HCT116 (cell line): ENCODE measurements at regions not wholly inside any gene's neighbourhood (a gene's known extent, or its start where the extent isn't known, plus 50 kb on each side); places are given as distances from the start of the nearest gene placed in this dataset.

Experiments used
- ATAC-seq: fragments of 200-7000 bp; cut with Tn5 transposase; 2 replicates; pipeline ENCODE4 v1.9.1; 2020; ENCODE audit warnings: mild to moderate bottlenecking, moderate library complexity
- BruUV-seq: library from RNA; stranded (reverse); fragments of 400-500 nt; replicated peaks from 2 replicates; lab custom pipeline; 2021; lab: Mats Ljungman, UMichigan
- CTCF ChIA-PET: fragments of 300-600 bp; sonication (Branson Sonifier 250); formaldehyde crosslinking; loops from one replicate; lab custom pipeline; 2021; ENCODE audit warnings: antibody characterized with exemption; lab: Charles Lee
- POLR2A ChIA-PET: fragments of 300-600, 350-600 bp; sonication (Branson Sonifier 250); formaldehyde crosslinking; loops from one replicate; lab custom pipeline; 2021; ENCODE audit warnings: antibody characterized with exemption; lab: Charles Lee
- RAD21 ChIA-PET, 2 experiments: fragments of 300-600 bp; sonication (Branson Sonifier 250); formaldehyde crosslinking; loops; one replicate each; lab custom pipeline; 2023; ENCODE audit warnings: low total read pairs in 2 of 2; ENCODE audit not compliant: uncharacterized antibody in 2 of 2, unreplicated experiment in 2 of 2, low non-redundant PET in 1 of 2; lab: Charles Lee
- DNase-seq: peaks from one replicate; pipeline ENCODE4 v3.0.0-alpha.2; 2010; ENCODE audit warnings: low read depth, low spot score
- H2AFZ ChIP-seq: fragments of 200-600 bp; shearing (Covaris generic), sonication (generic); 2 replicates; pipeline ENCODE4 v1.6.1; 2017; ENCODE audit warnings: low read depth, mixed run types, mixed read lengths, antibody characterized with exemption, low read length; ENCODE audit not compliant: poor library complexity, severe bottlenecking
- H3K27ac ChIP-seq: 2 replicates; pipeline ENCODE4 v1.5.1; 2012; ENCODE audit warnings: low read depth, low read length
- H3K27me3 ChIP-seq: fragments of 200-600 bp; sonication (generic); 2 replicates; pipeline ENCODE4 v1.6.1; 2016; ENCODE audit warnings: mixed run types, low read length, mixed read lengths; ENCODE audit not compliant: insufficient read depth
- H3K36me3 ChIP-seq, 2 experiments: fragments of 200-500 bp in 1 of 2; fragments of 200-600 bp in 1 of 2; sonication (Bioruptor generic) in 1 of 2; sonication (generic) in 1 of 2; 2 replicates each; pipeline versions ENCODE4 v1.5.1 to v1.6.1; 2014 to 2016; ENCODE audit warnings: low read length in 2 of 2, inconsistent platforms in 1 of 2, mixed read lengths in 1 of 2, mixed run types in 1 of 2; ENCODE audit not compliant: insufficient read depth in 2 of 2, control insufficient read depth in 1 of 2
- H3K4me1 ChIP-seq, 2 experiments: fragments of 200-600 bp in 1 of 2; sonication (generic) in 1 of 2; 2 replicates each; pipeline versions ENCODE4 v1.5.1 to v1.6.1; 2012 to 2017; ENCODE audit warnings: low read length in 2 of 2, inconsistent platforms in 1 of 2, mild to moderate bottlenecking in 1 of 2, mixed read lengths in 1 of 2, mixed run types in 1 of 2, moderate library complexity in 1 of 2; ENCODE audit not compliant: insufficient read depth in 2 of 2, control insufficient read depth in 1 of 2
- H3K4me2 ChIP-seq: fragments of 200-600 bp; sonication (generic); 2 replicates; pipeline ENCODE4 v1.6.1; 2017; ENCODE audit warnings: mixed run types, low read length, mixed read lengths
- H3K4me3 ChIP-seq, 2 experiments: fragments of 200-600 bp in 1 of 2; sonication (generic) in 1 of 2; replicated peaks in 1 of 2; 2 replicates each; pipeline ENCODE4 v1.5.1; 2011 to 2016; ENCODE audit warnings: low read length in 2 of 2, control low read depth in 1 of 2, low read depth in 1 of 2, mild to moderate bottlenecking in 1 of 2, mixed read lengths in 1 of 2, mixed run types in 1 of 2
- H3K79me2 ChIP-seq: fragments of 200-600 bp; sonication (generic); 2 replicates; pipeline ENCODE4 v1.6.1; 2017; ENCODE audit warnings: mild to moderate bottlenecking, mixed run types, low read length, moderate library complexity, mixed read lengths; ENCODE audit not compliant: insufficient read depth
- H3K9ac ChIP-seq: fragments of 200-600 bp; sonication (generic); 2 replicates; pipeline ENCODE4 v1.6.1; 2016; ENCODE audit warnings: low read length, mixed read lengths
- H3K9me2 ChIP-seq: fragments of 200-600 bp; sonication (generic), shearing (Covaris generic); 2 replicates; pipeline ENCODE4 v1.6.1; 2017; ENCODE audit warnings: mixed run types, mild to moderate bottlenecking, moderate library complexity; ENCODE audit not compliant: insufficient read depth
- H3K9me3 ChIP-seq, 2 experiments: fragments of 200-500 bp in 1 of 2; fragments of 200-600 bp in 1 of 2; sonication (Bioruptor generic) in 1 of 2; sonication (generic) in 1 of 2; 2 replicates each; pipeline ENCODE4 v1.6.1; 2014 to 2017; ENCODE audit warnings: low read length in 2 of 2, mixed read lengths in 2 of 2, inconsistent platforms in 1 of 2, low read depth in 1 of 2, mild to moderate bottlenecking in 1 of 2, mixed run types in 1 of 2, moderate library complexity in 1 of 2; ENCODE audit not compliant: control insufficient read depth in 1 of 2, insufficient read depth in 1 of 2
- H4K20me1 ChIP-seq: fragments of 200-600 bp; sonication (generic), shearing (Covaris generic); 2 replicates; pipeline ENCODE4 v1.6.1; 2017; ENCODE audit warnings: mixed run types, mild to moderate bottlenecking, moderate library complexity; ENCODE audit not compliant: insufficient read depth
- CBX3 ChIP-seq: IDR thresholded peaks from 2 replicates; pipeline ENCODE4 v1.6.1; 2012; ENCODE audit warnings: low read depth
- CEBPB ChIP-seq: IDR thresholded peaks from 2 replicates; pipeline ENCODE4 v1.6.1; 2012; ENCODE audit warnings: low read depth
- EZH2 ChIP-seq: fragments of 200-600 bp; sonication (generic); IDR thresholded peaks from 2 replicates; pipeline ENCODE4 v1.6.1; 2017; ENCODE audit warnings: antibody characterized with exemption, mixed run types
- EZH2phosphoT487 ChIP-seq: fragments of 200-600 bp; IDR thresholded peaks from 2 replicates; pipeline ENCODE4 v1.6.1; 2018; ENCODE audit warnings: antibody characterized with exemption, borderline replicate concordance
- FOSL1 ChIP-seq: IDR thresholded peaks from 2 replicates; pipeline ENCODE4 v1.6.1; 2012; ENCODE audit warnings: low read depth
- JUND ChIP-seq: IDR thresholded peaks from 2 replicates; pipeline ENCODE4 v1.6.1; 2012
- POLR2AphosphoS5 ChIP-seq: IDR thresholded peaks from 2 replicates; pipeline ENCODE4 v1.6.1; 2011; ENCODE audit warnings: mild to moderate bottlenecking, low read depth, low read length, moderate library complexity
- RAD21 ChIP-seq: IDR thresholded peaks from 2 replicates; pipeline ENCODE4 v1.6.1; 2012; ENCODE audit warnings: low read depth, mild to moderate bottlenecking
- SIN3A ChIP-seq: IDR thresholded peaks from 2 replicates; pipeline ENCODE4 v1.6.1; 2012; ENCODE audit warnings: low read depth
- SRF ChIP-seq: IDR thresholded peaks from 2 replicates; pipeline ENCODE4 v1.6.1; 2012; ENCODE audit warnings: low read depth
- TCF7L2 ChIP-seq: IDR thresholded peaks from 2 replicates; pipeline ENCODE4 v1.7.0; 2011; ENCODE audit warnings: borderline replicate concordance, inconsistent platforms; ENCODE audit not compliant: insufficient read depth, insufficient read length; ENCODE audit errors: extremely low read depth
- YY1 ChIP-seq: IDR thresholded peaks from 2 replicates; pipeline ENCODE4 v1.6.1; 2011; ENCODE audit warnings: low read length, low read depth, moderate library complexity, mild to moderate bottlenecking; ENCODE audit not compliant: insufficient replicate concordance; ENCODE audit errors: extremely low read depth
- ZFX ChIP-seq: fragments of 450-650 bp; IDR thresholded peaks from 2 replicates; pipeline ENCODE4 v1.6.1; 2017
- intact Hi-C: fragments of 100-400 bp; cut with micrococcal nuclease; formaldehyde crosslinking; loops from 2 replicates; pipeline ENCODE4 v1.10.0; 2022
- TF ChIP-seq, protein P1 (sequence below): IDR thresholded peaks from 2 replicates; pipeline ENCODE4 v1.6.1; 2012
- TF ChIP-seq, protein P2 (sequence below): IDR thresholded peaks from 2 replicates; pipeline ENCODE4 v1.6.1; 2012; ENCODE audit warnings: low read depth
- TF ChIP-seq, protein P3 (sequence below): IDR thresholded peaks from 2 replicates; pipeline ENCODE4 v1.6.1; 2011; ENCODE audit warnings: mild to moderate bottlenecking, low read length, moderate library complexity; ENCODE audit not compliant: insufficient replicate concordance; ENCODE audit errors: extremely low read depth

DNA sequence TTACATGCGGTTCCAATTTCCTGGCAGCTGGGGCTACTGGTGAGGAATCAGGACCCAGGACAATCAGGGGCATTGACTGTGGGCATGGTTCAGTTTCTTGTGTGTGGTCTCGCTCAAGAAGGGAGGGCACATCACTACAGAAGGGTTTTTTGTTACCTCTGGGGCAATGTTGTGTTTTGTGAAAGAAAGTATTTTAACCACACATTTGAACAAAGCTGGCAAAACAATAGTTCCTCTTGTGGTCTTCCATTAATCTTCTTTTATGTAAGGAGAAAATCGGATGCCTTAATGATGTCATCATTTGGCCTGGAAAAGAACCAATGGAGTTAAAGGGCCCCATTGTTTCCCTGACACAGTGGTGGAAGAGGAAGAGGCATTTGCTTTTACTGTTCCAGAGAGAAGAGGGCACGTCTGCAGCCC is 197.4 kb downstream of the SH3BP4 start:
- no peak for DNase-seq
- ChIA-PET CTCF (no interaction called here), POLR2A (no interaction called here)

More for the DNA sequence above, 197.4 kb downstream of the SH3BP4 start:
- intact Hi-C loops, result no loop called here
- TF ChIP-seq EZH2, result no peak
- no peak for TF ChIP-seq POLR2AphosphoS5
- no peak for TF ChIP-seq CBX3
- TF ChIP-seq, protein P1, sequence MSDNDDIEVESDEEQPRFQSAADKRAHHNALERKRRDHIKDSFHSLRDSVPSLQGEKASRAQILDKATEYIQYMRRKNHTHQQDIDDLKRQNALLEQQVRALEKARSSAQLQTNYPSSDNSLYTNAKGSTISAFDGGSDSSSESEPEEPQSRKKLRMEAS, result no peak
- TF ChIP-seq, protein P2, sequence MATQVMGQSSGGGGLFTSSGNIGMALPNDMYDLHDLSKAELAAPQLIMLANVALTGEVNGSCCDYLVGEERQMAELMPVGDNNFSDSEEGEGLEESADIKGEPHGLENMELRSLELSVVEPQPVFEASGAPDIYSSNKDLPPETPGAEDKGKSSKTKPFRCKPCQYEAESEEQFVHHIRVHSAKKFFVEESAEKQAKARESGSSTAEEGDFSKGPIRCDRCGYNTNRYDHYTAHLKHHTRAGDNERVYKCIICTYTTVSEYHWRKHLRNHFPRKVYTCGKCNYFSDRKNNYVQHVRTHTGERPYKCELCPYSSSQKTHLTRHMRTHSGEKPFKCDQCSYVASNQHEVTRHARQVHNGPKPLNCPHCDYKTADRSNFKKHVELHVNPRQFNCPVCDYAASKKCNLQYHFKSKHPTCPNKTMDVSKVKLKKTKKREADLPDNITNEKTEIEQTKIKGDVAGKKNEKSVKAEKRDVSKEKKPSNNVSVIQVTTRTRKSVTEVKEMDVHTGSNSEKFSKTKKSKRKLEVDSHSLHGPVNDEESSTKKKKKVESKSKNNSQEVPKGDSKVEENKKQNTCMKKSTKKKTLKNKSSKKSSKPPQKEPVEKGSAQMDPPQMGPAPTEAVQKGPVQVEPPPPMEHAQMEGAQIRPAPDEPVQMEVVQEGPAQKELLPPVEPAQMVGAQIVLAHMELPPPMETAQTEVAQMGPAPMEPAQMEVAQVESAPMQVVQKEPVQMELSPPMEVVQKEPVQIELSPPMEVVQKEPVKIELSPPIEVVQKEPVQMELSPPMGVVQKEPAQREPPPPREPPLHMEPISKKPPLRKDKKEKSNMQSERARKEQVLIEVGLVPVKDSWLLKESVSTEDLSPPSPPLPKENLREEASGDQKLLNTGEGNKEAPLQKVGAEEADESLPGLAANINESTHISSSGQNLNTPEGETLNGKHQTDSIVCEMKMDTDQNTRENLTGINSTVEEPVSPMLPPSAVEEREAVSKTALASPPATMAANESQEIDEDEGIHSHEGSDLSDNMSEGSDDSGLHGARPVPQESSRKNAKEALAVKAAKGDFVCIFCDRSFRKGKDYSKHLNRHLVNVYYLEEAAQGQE, result no peak
- no peak for TF ChIP-seq FOSL1
- no peak for TF ChIP-seq TCF7L2
- TF ChIP-seq SIN3A, result no peak
- no peak for TF ChIP-seq ZFX
- TF ChIP-seq JUND, result no peak
- TF ChIP-seq, protein P3, sequence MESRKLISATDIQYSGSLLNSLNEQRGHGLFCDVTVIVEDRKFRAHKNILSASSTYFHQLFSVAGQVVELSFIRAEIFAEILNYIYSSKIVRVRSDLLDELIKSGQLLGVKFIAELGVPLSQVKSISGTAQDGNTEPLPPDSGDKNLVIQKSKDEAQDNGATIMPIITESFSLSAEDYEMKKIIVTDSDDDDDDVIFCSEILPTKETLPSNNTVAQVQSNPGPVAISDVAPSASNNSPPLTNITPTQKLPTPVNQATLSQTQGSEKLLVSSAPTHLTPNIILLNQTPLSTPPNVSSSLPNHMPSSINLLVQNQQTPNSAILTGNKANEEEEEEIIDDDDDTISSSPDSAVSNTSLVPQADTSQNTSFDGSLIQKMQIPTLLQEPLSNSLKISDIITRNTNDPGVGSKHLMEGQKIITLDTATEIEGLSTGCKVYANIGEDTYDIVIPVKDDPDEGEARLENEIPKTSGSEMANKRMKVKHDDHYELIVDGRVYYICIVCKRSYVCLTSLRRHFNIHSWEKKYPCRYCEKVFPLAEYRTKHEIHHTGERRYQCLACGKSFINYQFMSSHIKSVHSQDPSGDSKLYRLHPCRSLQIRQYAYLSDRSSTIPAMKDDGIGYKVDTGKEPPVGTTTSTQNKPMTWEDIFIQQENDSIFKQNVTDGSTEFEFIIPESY, result no peak
- no peak for TF ChIP-seq RAD21
- no peak for TF ChIP-seq SRF
- TF ChIP-seq EZH2phosphoT487, result no peak
- no peak for TF ChIP-seq CEBPB
- TF ChIP-seq YY1, result no peak
- ATAC-seq, result no peak
- Histone ChIP-seq H3K4me2 (no peak overlapping the region), H3K27me3 (peaks cover 11% of the 10 kb centered on the region; the same call in 1 of the 2 replicates), H3K36me3 (no peaks in the 10 kb centered on the region), H2AFZ (no peak overlapping the region), H3K79me2 (no peaks in the 10 kb centered on the region), H3K4me1 (no peaks in the 10 kb centered on the region), H3K4me3 (no peak overlapping the region), H3K9me2 (no peaks in the 10 kb centered on the region), H3K9me3 (no peaks in the 10 kb centered on the region), H3K9ac (no peak overlapping the region), H4K20me1 (no peaks in the 10 kb centered on the region), H3K27ac (no peak overlapping the region)
- RAD21 ChIA-PET, result no interaction called here
- no TSS peak for BruUV-seq
